Fibroblast of skin of left biceps (primary cell): ENCODE measurements at regions not wholly inside any gene's neighbourhood (a gene's known extent, or its start where the extent isn't known, plus 50 kb on each side); places are given as distances from the start of the nearest gene placed in this dataset.

ENCODE experiments used
- DNase-seq, 2 experiments: peaks; one replicate each; pipeline ENCODE4 v3.0.0-alpha.2; 2013; ENCODE audit warnings: low read depth in 2 of 2

GRCh38 chr16:9249534-9249933 is 158.1 kb downstream of the HAPSTR1 start:
- DNase-seq = no peak

- DNase-seq = no peak
Observed at GRCh38 chr16:9251026-9251425, 159.6 kb downstream of the HAPSTR1 start.

- no peak for DNase-seq
Observed at GRCh38 chr16:9254863-9255262, 163.4 kb downstream of the HAPSTR1 start.

DNA sequence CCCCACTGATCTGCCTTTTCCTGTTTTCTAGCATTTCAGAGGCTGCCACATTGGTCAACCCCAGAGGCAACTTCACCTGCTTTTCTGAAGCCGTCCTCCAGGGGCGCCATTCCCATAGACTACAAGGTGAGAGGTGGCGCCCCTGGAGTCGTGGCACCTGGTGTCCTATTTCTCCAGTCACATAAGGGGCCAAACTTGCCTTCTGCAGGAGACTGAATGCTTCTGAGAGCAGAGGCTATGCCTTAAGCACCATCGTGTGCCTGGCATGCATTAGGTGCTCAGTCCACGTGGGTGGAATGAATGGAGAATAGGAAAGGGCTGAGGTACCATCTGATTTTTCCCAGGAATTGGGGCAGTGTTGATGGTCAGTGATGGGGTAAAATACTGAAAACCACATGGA is 164.8 kb downstream of the HAPSTR1 start:
- DNase-seq = no peak

DNA sequence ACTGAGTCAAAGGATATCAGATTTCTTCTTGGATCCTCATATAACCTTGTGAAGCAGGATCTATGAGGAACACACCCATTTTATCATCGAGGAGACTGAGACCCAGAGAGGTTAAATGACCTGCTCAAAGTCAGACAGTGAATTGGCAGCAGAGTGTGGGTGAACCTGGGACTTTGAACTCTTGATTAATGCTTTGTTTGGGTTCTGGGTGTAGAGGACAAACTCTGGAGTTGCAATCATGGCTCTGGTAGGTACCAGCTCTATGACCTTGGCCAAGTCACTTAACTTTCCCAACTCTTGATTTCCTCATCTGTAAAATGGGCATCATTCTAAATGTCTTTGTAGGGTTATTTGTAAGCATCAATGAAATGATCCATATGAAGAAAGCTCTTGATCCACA is 166.4 kb downstream of the HAPSTR1 start:
- DNase-seq = no peak

- no peak for DNase-seq
Observed at GRCh38 chr16:9258423-9259051, 167.1 kb downstream of the HAPSTR1 start.

DNA sequence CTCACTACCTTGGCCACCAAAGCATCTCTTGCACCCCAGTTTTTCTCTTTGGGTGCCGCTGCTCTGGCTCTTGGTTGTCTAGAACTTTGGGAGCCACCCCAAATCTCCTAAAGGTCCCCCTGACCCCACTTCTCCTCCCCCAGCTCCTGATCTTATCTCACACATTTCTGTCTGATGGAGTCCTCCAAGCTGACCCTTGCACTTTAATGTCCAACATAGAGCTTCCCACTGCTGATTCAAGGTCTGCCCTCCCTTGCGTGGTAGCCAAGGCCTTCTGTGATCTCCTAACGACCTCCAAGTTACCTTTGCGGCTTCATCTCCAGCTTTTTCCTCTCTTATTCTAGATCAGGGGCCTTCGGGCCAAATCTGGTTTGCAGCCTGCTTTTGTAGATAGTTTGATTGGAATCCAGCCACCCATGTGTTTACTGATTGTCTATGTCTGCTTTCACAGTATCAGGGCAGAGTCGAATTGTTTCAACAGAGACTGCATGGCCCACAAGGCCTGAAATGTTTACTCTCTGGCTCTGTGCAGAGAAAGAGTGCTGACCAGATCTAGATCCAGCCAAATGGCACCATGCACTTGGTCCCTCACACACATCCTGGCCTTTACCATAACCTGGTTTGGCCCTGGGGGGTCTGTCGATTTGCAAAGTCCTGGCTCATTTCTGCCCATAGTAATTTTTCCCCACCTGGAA is 168.6 kb downstream of the HAPSTR1 start:
- no peak for DNase-seq

DNA sequence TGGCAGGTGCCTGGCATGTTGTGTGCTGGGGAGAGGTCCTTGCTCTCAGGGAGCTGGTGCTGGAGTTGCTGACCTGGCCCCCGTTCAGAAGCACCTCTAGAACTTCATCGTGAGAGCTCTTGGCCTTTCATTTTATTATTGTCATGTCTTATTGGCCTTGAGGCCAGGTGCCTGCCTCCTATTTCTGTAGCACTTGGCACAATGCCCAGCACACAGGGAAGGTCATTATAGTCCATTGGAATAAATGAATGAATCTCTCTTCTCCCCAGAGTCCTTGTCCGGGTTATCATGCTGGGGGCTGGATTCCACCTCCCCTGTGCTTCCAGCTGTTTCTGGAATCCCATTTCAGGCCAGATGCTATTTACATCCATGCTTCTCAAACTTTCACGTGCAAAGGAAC is 169.2 kb downstream of the HAPSTR1 start:
- DNase-seq = no peak

- DNase-seq = no peak
Observed at GRCh38 chr16:9261376-9261775, 169.9 kb downstream of the HAPSTR1 start.

DNA sequence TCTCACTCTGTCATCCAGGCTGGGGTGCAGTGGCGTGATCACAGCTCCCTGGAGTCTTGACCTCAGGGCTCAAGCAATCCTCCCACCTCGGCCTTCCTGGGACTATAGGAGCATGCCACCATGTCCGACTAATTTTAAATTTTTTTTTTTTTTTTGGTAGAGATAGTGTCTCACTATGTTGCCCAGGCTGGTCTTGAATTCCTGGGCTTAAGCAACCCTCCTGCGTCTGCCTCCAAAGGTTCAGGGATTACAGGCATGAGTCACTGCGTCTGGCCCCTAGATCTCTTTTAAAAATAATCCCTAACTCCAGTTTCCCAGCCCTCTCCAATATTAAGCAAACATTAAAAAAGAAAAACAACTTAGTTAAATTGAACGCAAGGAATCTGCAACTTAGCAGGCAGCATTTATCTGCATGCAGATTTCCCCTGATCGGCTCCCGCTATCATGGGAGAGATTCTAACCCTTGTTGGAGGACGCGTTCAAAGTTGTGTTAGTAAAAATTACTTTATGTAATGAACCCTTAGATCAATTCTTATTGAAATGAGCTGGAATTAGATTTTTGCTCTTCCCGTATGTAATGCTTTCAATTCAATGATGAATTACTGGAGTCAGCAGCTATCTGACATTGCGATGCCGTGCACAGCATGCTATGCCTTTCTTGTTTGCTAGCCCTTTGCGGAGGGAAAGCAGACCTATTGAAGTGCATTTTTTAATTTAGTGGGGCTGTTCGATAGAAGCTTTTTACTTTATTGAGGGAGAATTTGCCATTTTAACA is 171.7 kb downstream of the HAPSTR1 start:
- DNase-seq = no peak

DNA sequence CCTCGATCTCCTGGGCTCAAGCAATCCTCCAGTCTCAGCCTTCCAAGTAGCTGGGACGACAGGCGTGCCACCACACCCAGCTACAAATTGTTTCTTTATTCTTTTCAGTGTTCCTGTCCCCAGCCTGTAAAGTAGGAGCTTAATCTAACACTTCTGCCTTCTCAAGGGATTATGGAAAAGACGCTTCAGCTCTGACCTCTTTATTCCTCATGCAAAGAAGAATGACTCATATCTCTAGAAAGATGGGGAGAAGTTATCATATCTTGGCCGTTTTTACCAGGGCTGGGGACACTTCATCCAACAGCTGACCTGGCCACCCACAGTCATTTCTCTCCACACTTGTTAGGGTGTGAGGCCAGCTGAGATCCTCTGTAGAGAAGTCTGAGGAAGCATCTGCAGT is 172.6 kb downstream of the HAPSTR1 start:
- DNase-seq = no peak

- no peak for DNase-seq
Observed at GRCh38 chr16:9268446-9268845, 177.0 kb downstream of the HAPSTR1 start.

- DNase-seq = no peak
Observed at GRCh38 chr16:9270424-9270823, 179.0 kb downstream of the HAPSTR1 start.

DNA sequence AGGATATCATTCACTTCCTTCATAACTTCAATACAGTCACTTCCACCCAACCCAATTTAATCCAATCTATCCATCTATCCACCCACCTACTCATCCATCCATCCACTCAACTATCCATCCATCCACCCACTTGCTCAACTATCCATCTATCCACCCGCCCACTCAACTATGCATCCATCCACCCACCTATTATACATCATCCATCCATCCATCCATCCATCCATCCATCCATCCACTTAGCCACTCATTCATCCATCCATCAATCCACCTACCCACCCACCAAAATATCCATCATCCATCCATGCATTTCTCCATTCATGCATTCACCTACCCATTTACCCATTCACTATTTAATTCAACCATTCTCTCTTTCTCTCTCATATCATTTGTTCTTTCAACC is 179.5 kb downstream of the HAPSTR1 start:
- no peak for DNase-seq

DNA sequence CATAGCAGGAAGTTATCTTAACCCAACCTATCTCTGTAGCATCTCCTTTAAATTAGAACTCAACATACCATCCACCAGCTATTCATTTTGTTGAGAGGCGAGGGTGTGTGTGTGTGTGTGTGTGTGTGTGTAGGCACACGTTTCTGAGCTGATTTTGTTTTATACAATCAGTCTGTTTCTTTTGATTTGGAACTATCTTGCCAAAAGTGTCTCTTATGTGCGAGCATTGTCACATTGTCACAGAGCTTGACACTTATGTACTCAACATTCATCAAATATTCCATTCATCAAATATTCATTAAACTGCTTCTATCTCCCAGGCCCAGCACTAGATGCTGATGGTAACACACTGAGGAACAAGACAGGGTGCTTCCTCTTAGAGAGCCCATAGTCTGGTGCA is 180.4 kb downstream of the HAPSTR1 start:
- DNase-seq = no peak

DNA sequence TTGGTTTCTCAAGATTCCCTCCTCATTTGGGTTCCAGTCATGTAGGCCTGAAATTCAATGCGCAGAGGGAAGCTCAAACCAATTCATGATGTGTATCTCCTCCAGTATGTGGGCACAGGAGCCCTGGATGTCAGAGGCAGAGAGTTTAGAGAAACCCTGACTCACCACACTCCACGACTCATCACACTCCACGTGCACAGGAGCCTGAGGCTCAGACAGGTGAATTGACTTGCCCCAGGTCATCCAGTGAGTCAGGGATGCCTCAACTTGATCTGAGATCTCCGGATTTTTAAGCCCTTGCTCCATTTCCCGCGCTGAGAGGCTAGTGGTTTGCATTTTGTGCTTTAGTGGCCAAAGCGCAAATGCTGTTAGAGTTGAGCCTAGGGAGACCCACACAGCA is 183.9 kb downstream of the HAPSTR1 start:
- DNase-seq = no peak

DNA sequence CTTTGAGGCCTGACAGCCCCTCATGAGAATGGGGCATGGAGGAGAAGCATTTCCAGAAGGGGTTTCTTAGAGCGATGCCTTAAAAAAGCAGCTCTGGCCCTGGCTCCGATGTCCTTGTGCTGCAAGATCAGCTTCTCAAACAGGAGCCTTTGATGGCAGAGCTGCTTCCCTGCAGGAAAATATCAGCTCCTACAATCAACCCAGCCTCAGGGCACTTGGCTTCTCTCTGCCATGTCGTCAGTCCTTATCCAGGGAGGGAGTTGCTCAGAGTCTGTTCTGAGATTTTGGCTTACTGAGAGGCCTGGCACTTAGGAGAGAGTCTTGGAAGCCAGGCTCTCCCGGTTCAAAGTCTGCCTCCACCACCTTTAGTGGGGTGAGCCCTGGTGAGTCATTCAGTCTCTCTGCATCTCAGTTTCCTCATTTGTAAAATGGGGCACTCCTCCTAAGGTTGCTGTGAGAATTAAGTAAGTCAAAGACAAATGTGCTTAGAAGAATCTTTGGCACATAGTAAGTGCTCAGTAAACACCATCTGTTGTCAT is 184.4 kb downstream of the HAPSTR1 start:
- no peak for DNase-seq

DNA sequence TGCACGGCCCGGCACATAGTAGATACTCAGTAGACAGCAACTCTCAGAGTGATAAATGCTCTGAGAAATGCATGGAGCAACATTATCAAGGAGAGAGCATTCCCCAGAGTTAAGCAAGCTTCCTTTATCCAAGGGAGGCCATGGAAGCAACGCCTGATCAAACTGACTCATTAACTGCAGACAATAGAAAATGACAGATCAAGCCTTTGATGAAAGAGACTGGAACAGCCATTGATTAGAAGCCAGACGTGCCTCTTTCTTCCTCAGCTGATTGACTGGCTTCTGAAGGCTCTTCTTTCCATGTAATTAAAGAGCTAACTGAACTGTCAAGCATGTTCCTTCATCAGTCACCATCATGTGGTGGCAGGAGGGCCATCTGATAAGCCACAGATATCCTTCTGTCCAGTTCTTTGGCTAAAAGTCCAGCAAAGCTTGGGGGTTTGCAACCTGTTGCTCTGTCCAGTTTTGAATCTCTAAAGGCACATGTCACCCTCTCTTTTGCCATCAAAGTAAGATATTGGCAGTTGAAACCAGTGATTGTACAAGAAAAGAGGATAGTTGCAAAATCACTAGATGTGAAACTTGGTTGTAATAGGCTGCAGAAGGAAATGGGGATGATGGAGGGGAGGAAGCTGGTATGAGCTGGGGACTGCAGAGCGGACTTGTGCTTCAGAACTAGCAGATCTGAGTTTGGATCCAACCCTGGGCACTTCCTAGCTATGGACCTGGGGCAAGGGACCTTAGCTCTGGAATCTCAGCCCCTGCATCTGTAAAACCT is 188.0 kb downstream of the HAPSTR1 start:
- no peak for DNase-seq

DNA sequence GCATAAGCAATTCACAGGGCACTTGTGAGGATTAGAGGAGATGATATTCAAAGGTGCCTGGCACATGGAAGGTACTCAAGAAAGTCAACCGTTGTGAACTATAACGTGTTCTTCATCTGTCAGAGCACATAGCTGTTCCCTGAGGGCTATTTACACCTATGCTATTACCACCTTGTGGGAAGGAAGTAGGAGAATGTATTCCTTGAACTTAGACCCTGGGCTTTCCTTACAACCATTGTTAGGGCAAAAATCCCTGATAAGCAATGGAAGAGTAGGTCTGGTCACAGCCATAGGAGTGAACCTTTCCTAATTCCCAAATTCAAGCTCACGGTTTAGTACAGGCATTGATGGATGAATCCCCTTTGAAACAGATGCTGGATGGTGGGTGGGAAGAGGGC is 188.6 kb downstream of the HAPSTR1 start:
- DNase-seq = no peak

DNA sequence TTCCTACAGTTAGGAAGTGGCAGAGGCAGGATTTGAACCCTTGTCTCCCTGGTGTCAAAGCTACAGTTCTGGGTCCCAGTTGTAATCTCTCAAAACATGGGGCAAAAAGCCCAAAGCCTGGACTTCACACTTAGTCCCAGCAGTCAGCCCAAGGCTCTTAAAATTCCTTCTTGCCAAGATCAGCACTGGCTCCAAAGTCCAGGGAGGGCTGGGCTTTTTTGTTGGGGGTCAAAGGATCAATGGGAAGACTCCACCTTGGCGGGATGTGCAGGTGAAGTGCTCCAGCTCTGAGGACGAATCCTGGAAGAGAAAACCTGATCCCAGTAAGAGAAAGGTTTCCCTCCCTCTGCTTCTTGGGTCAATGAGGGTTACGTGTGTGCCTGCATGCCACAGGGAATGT is 195.5 kb downstream of the HAPSTR1 start:
- DNase-seq = no peak

DNA sequence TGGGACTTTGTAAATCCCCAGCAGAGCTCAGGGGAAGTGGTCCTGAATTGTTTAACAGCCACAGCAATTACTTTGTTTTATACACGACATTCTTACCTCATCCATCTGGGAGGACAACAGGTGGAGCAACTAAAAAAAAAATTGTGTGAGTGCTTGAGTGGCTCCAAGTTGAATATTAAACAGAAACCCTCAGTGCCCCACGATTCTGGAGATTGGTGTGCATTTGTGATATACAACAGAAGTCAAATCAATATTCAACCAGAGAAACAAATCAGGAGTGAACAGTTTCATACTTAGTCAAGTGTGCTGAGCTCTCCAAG is 204.8 kb downstream of the HAPSTR1 start:
- DNase-seq = no peak

GRCh38 chr16:9297437-9298113 is 206.1 kb downstream of the HAPSTR1 start:
- no peak for DNase-seq
